HL-60 (cell line): ENCODE measurements at regions not wholly inside any gene's neighbourhood (a gene's known extent, or its start where the extent isn't known, plus 50 kb on each side); places are given as distances from the start of the nearest gene placed in this dataset.

Experiments
- GABPA ChIP-seq: IDR thresholded peaks from 2 replicates; pipeline ENCODE4 v1.6.1; 2012; ENCODE audit warnings: low read depth
- POLR2AphosphoS5 ChIP-seq: IDR thresholded peaks from 2 replicates; pipeline ENCODE4 v1.6.1; 2012; ENCODE audit warnings: low read depth
- TF ChIP-seq, protein P1 (sequence below): IDR thresholded peaks from one replicate; pipeline ENCODE4 v1.5.1; 2011; ENCODE audit warnings: low read length, control low read depth, inconsistent platforms; ENCODE audit not compliant: insufficient read depth
- TF ChIP-seq, protein P2 (sequence below): IDR thresholded peaks from 2 replicates; pipeline ENCODE4 v1.6.1; 2012; ENCODE audit warnings: low read depth; ENCODE audit not compliant: insufficient replicate concordance

DNA sequence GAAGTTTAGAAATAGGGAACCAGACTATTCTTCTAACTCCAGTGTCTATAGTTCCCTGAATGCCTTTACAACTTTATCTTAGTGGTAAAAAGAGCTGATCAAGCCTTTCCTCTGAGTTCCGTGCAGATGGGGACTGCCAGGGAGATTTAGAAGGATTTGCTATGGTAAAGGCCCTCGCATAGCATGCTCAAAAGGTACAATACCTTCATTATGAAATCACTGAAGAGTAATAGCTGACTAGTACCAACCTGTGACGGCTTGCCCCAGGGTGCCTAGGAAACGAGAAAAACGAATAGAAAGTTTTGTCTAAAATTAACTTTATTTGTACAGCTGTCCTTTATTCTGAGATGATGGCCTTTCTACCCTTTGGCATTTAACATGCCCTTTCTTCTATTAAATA, 150.1 kb upstream of the ARHGAP42 start:
- TF ChIP-seq, protein P1, sequence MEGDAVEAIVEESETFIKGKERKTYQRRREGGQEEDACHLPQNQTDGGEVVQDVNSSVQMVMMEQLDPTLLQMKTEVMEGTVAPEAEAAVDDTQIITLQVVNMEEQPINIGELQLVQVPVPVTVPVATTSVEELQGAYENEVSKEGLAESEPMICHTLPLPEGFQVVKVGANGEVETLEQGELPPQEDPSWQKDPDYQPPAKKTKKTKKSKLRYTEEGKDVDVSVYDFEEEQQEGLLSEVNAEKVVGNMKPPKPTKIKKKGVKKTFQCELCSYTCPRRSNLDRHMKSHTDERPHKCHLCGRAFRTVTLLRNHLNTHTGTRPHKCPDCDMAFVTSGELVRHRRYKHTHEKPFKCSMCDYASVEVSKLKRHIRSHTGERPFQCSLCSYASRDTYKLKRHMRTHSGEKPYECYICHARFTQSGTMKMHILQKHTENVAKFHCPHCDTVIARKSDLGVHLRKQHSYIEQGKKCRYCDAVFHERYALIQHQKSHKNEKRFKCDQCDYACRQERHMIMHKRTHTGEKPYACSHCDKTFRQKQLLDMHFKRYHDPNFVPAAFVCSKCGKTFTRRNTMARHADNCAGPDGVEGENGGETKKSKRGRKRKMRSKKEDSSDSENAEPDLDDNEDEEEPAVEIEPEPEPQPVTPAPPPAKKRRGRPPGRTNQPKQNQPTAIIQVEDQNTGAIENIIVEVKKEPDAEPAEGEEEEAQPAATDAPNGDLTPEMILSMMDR, result no peak
- TF ChIP-seq GABPA (no peak), POLR2AphosphoS5 (no peak)
- TF ChIP-seq, protein P2, sequence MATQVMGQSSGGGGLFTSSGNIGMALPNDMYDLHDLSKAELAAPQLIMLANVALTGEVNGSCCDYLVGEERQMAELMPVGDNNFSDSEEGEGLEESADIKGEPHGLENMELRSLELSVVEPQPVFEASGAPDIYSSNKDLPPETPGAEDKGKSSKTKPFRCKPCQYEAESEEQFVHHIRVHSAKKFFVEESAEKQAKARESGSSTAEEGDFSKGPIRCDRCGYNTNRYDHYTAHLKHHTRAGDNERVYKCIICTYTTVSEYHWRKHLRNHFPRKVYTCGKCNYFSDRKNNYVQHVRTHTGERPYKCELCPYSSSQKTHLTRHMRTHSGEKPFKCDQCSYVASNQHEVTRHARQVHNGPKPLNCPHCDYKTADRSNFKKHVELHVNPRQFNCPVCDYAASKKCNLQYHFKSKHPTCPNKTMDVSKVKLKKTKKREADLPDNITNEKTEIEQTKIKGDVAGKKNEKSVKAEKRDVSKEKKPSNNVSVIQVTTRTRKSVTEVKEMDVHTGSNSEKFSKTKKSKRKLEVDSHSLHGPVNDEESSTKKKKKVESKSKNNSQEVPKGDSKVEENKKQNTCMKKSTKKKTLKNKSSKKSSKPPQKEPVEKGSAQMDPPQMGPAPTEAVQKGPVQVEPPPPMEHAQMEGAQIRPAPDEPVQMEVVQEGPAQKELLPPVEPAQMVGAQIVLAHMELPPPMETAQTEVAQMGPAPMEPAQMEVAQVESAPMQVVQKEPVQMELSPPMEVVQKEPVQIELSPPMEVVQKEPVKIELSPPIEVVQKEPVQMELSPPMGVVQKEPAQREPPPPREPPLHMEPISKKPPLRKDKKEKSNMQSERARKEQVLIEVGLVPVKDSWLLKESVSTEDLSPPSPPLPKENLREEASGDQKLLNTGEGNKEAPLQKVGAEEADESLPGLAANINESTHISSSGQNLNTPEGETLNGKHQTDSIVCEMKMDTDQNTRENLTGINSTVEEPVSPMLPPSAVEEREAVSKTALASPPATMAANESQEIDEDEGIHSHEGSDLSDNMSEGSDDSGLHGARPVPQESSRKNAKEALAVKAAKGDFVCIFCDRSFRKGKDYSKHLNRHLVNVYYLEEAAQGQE, result no peak
